Epithelial cell of proximal tubule (primary cell): ENCODE measurements at regions not wholly inside any gene's neighbourhood (a gene's known extent, or its start where the extent isn't known, plus 50 kb on each side); places are given as distances from the start of the nearest gene placed in this dataset.
"Not testable (repeated sequence)": the region's sequence is repeated elsewhere in the genome, so short reads cannot be mapped to it uniquely, and the experiment has no call there.

Source experiments
- DNase-seq: peaks from one replicate; pipeline ENCODE4 v3.0.0-alpha.2; 2011; ENCODE audit warnings: low read depth
- H3K4me3 ChIP-seq: 2 replicates; pipeline ENCODE4 v1.5.1; 2011; ENCODE audit warnings: low read depth, mild to moderate bottlenecking, low read length
- CTCF ChIP-seq: conservative IDR thresholded peaks from 2 replicates; pipeline ENCODE4 v1.5.1; 2012; ENCODE audit warnings: low read depth, mild to moderate bottlenecking, low read length

- no peak for TF ChIP-seq CTCF
- DNase-seq: no peak
- no peak overlapping the region for H3K4me3 ChIP-seq
These were observed 458.0 kb upstream of the IZUMO3 start for GRCh38 chr9:25003686-25004085.

GRCh38 chr9:24986331-24986730, 440.6 kb upstream of the IZUMO3 start:
- H3K4me3 ChIP-seq: no peak overlapping the region
- DNase-seq: no peak
- TF ChIP-seq CTCF: no peak

GRCh38 chr9:24970780-24971179, 425.1 kb upstream of the IZUMO3 start:
- DNase-seq, H3K4me3 ChIP-seq: not testable (repeated sequence)

- TF ChIP-seq CTCF: no peak
- no peak for DNase-seq
- H3K4me3 ChIP-seq: no peak overlapping the region
These were observed 416.1 kb upstream of the IZUMO3 start for GRCh38 chr9:24961762-24962161.

- TF ChIP-seq CTCF: no peak
- no peak for DNase-seq
- no peak overlapping the region for H3K4me3 ChIP-seq
These were observed 407.4 kb upstream of the IZUMO3 start for GRCh38 chr9:24953070-24953469.

- no peak for DNase-seq
- TF ChIP-seq CTCF: no peak
- H3K4me3 ChIP-seq: no peak overlapping the region
These were observed 393.6 kb upstream of the IZUMO3 start for GRCh38 chr9:24939109-24939850.

GRCh38 chr9:24936117-24936516, 390.4 kb upstream of the IZUMO3 start:
- TF ChIP-seq CTCF: no peak
- no peak for DNase-seq
- no peak overlapping the region for H3K4me3 ChIP-seq
